NCI-H2029 (cell line): ENCODE measurements at regions not wholly inside any gene's neighbourhood (a gene's known extent, or its start where the extent isn't known, plus 50 kb on each side); places are given as distances from the start of the nearest gene placed in this dataset.

Experiments used
- DNase-seq: peaks from one replicate; lab custom pipeline; 2025; lab: John Stamatoyannopoulos, UW

DNA sequence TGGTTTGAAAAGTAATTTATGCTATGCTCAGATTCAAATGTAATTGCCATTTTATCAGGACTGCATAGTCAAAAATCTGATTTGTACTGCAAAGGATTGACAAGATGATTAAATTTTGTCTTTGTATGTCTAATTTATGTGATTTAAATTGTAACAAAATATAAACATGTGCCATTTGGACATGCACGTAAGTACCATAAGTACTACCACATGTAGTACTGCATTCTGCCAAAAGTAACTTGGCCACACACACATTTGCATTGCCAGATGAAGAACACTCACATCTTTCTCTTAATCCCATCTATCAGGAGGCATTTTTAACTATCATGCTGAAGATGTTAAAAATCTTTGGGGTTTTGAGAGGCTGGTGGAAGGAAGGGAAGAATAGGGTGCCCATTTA, 133.3 kb downstream of the KLF12 start:
- no peak for DNase-seq

DNA sequence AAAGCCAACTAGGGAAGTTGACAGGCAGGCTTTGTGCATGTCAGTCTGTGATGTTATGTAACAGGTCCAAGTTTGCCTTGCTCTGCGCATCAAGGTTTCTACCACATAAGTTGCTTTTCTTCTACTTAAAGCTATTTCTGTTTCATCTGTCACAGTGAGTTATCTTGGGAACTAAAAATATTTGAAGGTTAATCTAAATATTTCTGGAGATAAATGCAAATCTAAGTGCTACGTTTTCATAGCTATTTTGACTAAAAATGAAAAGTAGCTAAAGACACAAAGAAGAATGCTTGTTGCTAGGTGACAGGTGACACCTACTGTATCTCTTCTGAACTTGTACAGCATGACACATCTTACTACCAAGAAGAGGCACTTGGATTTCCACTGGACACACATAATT, 135.6 kb downstream of the KLF12 start:
- DNase-seq: no peak

- DNase-seq: no peak
Measured at GRCh38 chr13:73997964-73998363, 136.2 kb downstream of the KLF12 start.

DNA sequence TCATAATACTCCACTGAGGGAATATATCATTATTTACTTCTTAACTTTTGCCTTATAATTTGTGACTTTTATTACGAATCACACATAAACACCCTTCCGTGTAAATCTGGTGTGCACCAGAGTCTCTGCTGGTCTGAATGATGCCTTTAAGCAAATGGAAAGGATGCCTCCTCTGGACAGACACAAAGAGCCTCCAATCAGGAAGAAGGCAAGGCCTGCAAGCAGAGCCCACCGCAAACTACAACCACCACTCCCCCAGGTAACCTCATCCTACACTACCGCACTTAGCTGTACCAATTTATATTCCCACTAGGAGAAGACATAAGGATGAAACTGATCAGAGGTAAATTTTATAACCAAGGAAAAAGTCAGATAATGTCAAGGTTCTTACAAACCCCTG, 137.6 kb downstream of the KLF12 start:
- no peak for DNase-seq

DNA sequence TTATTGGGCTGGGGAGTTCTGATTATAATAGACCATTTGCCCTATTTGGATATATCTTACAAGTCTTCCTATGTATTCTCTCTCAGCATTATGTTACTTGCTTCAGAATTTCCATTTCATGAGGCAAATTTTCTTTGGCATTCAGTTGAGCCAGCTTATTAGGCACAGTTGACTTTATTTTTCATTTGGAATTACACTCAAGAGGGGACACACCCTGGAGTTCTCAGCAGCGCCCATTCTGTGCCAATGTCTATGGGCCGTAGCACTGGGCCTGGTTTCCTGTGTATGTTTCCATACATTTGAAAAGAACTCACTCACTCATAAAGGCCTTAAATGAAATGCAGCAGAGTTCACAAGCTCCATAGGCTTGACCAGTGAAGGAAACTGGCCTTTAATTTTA, 138.5 kb downstream of the KLF12 start:
- DNase-seq: no peak

GRCh38 chr13:73993661-73994060, 140.5 kb downstream of the KLF12 start:
- no peak for DNase-seq

DNA sequence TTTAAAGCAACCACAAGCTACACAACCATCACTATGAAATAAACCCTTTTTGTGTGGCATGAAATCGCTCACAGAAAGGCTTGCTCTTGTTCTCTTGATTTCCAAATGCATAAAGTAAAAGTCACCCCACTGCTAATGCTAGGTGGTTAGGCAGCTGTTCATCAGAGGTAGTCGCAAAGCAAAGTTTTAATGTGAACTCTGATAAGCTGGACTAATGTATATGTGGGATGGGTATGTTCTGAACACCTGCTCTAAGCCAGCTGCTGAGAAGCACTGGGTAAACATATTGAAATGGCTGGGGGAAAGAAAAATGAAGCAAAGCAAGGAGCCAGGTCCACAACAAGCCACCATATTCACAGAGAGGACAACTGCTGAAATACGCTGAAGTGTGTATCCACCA, 142.3 kb downstream of the KLF12 start:
- no peak for DNase-seq

GRCh38 chr13:73991384-73991783, 142.8 kb downstream of the KLF12 start:
- no peak for DNase-seq

GRCh38 chr13:73989244-73989843, 144.9 kb downstream of the KLF12 start:
- DNase-seq: no peak

DNA sequence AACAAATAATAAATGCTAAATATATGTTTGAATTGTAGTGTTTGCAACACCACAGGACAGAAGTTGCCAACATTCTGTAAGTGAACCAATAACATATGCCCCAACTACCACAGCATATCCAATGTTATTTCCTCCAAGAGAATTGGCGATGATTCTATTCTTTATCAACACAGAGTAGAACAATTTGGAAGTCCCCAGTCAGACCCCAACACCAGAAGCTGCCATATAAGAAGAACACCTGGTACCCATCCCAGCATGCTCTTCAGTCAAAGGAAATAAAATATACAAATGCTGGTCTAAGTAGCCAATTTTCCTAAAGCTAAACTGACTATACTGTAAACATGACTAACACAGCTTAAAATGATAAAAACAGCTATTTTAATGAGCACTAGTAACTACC, 145.7 kb downstream of the KLF12 start:
- no peak for DNase-seq

DNA sequence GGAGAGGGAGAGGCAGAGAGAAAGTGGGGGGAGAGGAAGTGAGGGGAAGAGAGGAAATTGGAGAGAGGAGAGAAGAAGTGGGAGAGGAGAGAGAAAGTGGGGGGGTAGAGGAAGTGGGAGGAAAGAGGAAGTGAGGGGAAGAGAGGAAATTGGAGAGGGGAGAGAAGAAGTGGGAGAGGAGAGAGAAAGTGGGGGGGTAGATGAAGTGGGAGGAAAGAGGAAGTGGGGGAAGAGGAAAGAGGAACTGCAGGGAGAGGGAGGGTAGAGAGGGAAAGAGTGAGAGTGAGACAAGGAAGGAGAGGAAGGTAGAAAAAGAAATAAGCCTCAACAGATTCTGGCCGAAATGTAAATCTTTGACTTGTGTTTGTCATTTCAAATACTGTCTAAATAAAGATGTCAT, 146.6 kb downstream of the KLF12 start:
- no peak for DNase-seq

DNA sequence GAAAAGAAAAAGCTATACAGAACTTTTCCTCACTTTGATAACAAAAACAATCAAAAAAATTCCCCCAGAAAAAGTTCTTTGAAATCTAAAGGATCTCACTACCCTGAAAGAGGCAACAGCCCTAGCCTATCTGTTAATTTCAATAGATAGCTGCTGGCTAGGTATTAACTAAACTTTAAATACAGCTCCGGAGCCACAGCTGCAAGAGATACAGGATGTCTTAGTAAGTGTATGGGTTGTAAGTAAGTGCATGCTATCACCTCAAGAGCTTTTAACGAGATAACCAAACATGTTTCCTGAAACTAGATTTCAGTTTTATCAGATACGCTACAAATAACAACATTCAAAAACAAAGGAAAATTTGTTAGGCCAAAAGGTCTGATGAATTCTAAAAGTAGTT, 148.4 kb downstream of the KLF12 start:
- no peak for DNase-seq

DNA sequence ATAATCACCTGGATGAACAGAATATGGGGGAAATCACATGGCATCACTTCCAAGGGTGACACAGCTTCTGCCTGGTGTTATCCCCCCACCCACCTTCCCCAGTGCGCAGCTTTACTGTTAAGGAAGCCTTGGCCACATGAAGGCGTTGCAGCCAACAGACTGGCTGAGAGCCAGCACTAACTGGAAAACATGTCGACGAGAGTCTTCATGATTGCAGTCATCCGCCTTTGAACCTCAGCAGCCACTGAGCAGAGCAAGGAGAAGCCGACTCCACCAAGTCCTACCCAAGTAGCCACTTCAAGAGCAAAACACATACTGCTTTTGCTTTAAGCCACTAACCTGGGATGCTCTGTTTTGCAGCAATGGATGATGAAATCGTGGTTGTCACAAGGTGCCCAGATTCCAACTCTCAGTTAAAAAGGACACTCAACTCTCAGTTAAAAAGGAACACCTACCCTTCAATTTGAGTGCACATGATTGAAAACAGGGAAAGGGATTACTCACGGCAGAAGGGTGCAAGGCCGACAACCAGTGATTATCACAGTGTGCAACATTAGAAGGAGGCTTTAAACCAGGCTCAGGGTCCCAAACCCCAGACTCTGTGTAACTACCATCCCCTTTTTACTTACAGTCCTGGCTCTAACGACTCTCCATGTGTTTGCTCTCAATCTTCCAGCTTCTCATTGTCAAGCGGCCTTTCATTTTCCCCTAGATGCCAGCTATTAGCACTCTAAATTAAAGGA, 149.1 kb downstream of the KLF12 start:
- DNase-seq: no peak

GRCh38 chr13:73984201-73984600, 150.0 kb downstream of the KLF12 start:
- no peak for DNase-seq

DNA sequence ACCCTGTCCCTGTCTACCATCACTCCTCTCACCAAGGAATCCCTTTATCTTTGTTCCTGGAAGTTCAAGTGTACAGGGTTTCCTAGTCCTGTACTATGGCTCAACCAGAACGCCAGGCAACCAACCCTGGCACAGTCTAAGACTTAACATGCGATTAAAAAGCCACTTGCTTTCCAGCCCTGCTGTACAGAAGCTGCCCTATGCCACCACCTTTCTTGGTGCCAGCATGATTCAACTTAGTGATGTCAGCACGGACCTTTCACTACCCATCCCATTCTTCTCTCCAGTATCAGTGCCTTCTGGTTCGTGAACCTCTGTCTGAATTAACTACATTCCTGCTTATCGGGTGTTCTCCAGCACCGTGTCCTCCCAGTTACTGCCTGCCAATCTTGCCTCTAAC, 151.1 kb downstream of the KLF12 start:
- DNase-seq: no peak

GRCh38 chr13:73981595-73981994, 152.6 kb downstream of the KLF12 start:
- no peak for DNase-seq

DNA sequence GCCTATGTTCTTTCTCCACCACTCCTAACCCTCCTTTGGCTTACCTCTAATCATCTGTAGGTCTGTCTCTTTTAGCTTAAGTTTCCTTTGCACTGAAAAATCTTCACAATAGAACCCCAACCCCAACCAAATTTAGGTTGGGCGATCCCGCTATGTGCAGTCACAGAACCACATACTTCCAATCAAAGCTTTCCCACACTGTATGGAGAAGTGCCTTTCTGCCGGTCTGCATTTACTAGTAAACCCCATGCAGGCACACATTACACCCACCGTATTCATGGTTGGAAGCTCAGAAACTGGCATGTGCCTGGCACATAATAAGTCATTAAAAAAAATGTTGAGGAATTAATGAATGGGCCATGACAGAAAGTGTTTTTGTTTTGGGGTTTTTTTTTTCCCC, 158.4 kb downstream of the KLF12 start:
- no peak for DNase-seq

GRCh38 chr13:73974051-73974450, 160.2 kb downstream of the KLF12 start:
- no peak for DNase-seq

DNA sequence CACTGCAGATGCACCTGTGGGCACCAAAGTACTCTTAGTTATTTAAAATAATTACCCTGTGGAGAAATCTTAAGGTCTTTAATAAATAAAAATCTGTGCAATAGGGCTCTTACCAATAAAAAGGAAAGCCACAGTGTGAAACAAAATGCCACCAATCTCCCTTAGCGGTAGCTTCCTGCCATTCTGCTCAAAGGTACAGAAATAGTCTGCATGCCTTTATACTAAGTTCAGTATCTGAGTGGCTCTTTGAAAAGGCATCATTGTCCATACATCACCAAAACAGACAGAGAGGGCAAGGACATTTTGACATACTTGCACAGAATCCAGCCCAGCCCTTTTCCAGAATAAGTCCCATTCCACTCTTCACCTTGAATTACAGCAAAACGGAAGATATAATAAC, 161.0 kb downstream of the KLF12 start:
- DNase-seq: no peak

- DNase-seq: no peak
Measured at GRCh38 chr13:73972545-73972944, 161.7 kb downstream of the KLF12 start.

GRCh38 chr13:73971481-73971880, 162.7 kb downstream of the KLF12 start:
- no peak for DNase-seq

DNA sequence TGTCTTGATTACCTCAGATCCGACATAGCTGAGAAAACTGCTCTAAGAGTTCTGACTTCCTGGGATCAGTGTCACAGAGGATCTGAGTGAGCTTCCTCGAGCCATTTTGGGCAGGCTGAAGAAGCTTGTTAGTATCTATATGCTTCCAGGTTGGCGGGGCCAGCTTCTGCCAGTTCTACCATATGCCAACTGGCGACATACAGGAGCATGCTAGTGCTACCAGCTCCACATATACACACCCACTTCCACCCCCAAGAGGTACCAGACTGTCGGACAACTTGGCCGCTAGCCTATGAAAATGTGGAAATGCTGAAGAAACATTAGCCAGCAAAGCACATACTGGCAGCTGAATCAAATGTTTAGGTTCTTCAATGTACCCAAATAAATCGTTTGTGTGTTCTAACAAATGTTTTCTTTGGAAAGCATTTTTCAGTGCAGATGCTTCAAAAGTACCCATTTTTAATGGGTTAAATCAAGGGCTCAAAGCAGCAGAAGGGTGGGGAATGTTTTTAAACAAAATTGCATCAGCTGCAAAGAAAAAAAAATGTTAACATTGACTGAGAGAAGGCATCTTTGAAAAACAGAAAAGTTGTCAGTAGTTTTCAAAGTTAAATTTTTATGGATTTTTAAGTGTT, 163.7 kb downstream of the KLF12 start:
- no peak for DNase-seq

GRCh38 chr13:73967397-73968165, 166.6 kb downstream of the KLF12 start:
- no peak for DNase-seq
